H9 (cell line): ENCODE measurements at regions not wholly inside any gene's neighbourhood (a gene's known extent, or its start where the extent isn't known, plus 50 kb on each side); places are given as distances from the start of the nearest gene placed in this dataset.

Source experiments
- DNase-seq: peaks from one replicate; pipeline ENCODE4 v3.0.0-alpha.2; 2017
- H2AFZ ChIP-seq: one replicate; pipeline ENCODE4 v1.6.1; 2013; ENCODE audit warnings: mild to moderate bottlenecking, low read length, control low read depth, moderate library complexity
- H2AK5ac ChIP-seq: 2 replicates; pipeline ENCODE4 v1.6.1; 2013; ENCODE audit warnings: low read length, control low read depth, mixed read lengths; ENCODE audit not compliant: insufficient read length
- H2BK120ac ChIP-seq: one replicate; pipeline ENCODE4 v1.6.1; 2013; ENCODE audit warnings: low read depth, mild to moderate bottlenecking, low read length, control low read depth, inconsistent platforms; ENCODE audit not compliant: poor library complexity, severe bottlenecking
- H2BK12ac ChIP-seq: 2 replicates; pipeline ENCODE4 v1.6.1; 2013; ENCODE audit warnings: low read length, control low read depth, mixed read lengths, low read depth; ENCODE audit not compliant: insufficient read length
- H2BK15ac ChIP-seq: 2 replicates; pipeline ENCODE4 v1.6.1; 2013; ENCODE audit warnings: low read depth, low read length, control low read depth
- H2BK20ac ChIP-seq: one replicate; pipeline ENCODE4 v1.6.1; 2013; ENCODE audit warnings: low read depth, mild to moderate bottlenecking, low read length, control low read depth, inconsistent platforms; ENCODE audit not compliant: poor library complexity, severe bottlenecking
- H2BK5ac ChIP-seq: 2 replicates; pipeline ENCODE4 v1.6.1; 2013; ENCODE audit warnings: low read length, control low read depth, mixed read lengths; ENCODE audit not compliant: insufficient read length
- H3K14ac ChIP-seq: 2 replicates; pipeline ENCODE4 v1.6.1; 2013; ENCODE audit warnings: low read length, control low read depth; ENCODE audit not compliant: insufficient read depth
- H3K18ac ChIP-seq: 2 replicates; pipeline ENCODE4 v1.6.1; 2013; ENCODE audit warnings: low read depth, mild to moderate bottlenecking, mixed read lengths, low read length, control low read depth; ENCODE audit not compliant: insufficient read length
- H3K23ac ChIP-seq: 2 replicates; pipeline ENCODE4 v1.6.1; 2013; ENCODE audit warnings: low read length, control low read depth, mixed read lengths, low read depth; ENCODE audit not compliant: insufficient read length
- H3K23me2 ChIP-seq: 2 replicates; pipeline ENCODE4 v1.6.1; 2013; ENCODE audit warnings: low read depth, mild to moderate bottlenecking, mixed read lengths, low read length, control low read depth; ENCODE audit not compliant: insufficient read length, poor library complexity, severe bottlenecking
- H3K27ac ChIP-seq: 2 replicates; pipeline ENCODE4 v1.5.1; 2013; ENCODE audit warnings: low read length, control low read depth, mixed read lengths, low read depth; ENCODE audit not compliant: insufficient read length
- H3K27me3 ChIP-seq: 2 replicates; pipeline ENCODE4 v1.6.1; 2013; ENCODE audit warnings: low read length, control low read depth, inconsistent platforms; ENCODE audit not compliant: insufficient read depth
- H3K4ac ChIP-seq: 2 replicates; pipeline ENCODE4 v1.6.1; 2013; ENCODE audit warnings: low read depth, mild to moderate bottlenecking, control low read depth, inconsistent platforms, low read length, moderate library complexity
- H3K4me1 ChIP-seq: 2 replicates; pipeline ENCODE4 v1.6.1; 2013; ENCODE audit warnings: low read length, control low read depth, inconsistent platforms; ENCODE audit not compliant: insufficient read depth
- H3K4me2 ChIP-seq: 2 replicates; pipeline ENCODE4 v1.6.1; 2013; ENCODE audit warnings: low read length, control low read depth, mixed read lengths; ENCODE audit not compliant: insufficient read length, insufficient read depth
- H3K56ac ChIP-seq: 2 replicates; pipeline ENCODE4 v1.6.1; 2013; ENCODE audit warnings: low read depth, mild to moderate bottlenecking, mixed read lengths, low read length, control low read depth; ENCODE audit not compliant: insufficient read length
- H3K79me1 ChIP-seq: 2 replicates; pipeline ENCODE4 v1.6.1; 2013; ENCODE audit warnings: low read depth, mild to moderate bottlenecking, moderate library complexity, low read length, control low read depth, inconsistent platforms; ENCODE audit not compliant: insufficient read depth, poor library complexity, severe bottlenecking
- H3K79me2 ChIP-seq: 2 replicates; pipeline ENCODE4 v1.6.1; 2013; ENCODE audit warnings: low read length, control low read depth, inconsistent platforms; ENCODE audit not compliant: insufficient read depth
- H3K9ac ChIP-seq: 2 replicates; pipeline ENCODE4 v1.6.1; 2013; ENCODE audit warnings: low read length, control low read depth, mixed read lengths; ENCODE audit not compliant: insufficient read length; ENCODE audit errors: extremely low read depth
- H3K9me3 ChIP-seq: one replicate; pipeline ENCODE4 v1.6.1; 2013; ENCODE audit warnings: low read depth, low read length, inconsistent platforms; ENCODE audit not compliant: control insufficient read depth
- H3T11ph ChIP-seq: one replicate; pipeline ENCODE4 v1.6.1; 2013; ENCODE audit warnings: mild to moderate bottlenecking, low read length, control low read depth, inconsistent platforms
- H4K20me1 ChIP-seq: one replicate; pipeline ENCODE4 v1.6.1; 2013; ENCODE audit not compliant: control insufficient read depth, insufficient read length, insufficient read depth
- H4K5ac ChIP-seq: 2 replicates; pipeline ENCODE4 v1.6.1; 2013; ENCODE audit warnings: low read depth, mild to moderate bottlenecking, mixed read lengths, low read length, control low read depth; ENCODE audit not compliant: insufficient read length
- H4K8ac ChIP-seq: replicated peaks from 2 replicates; pipeline ENCODE4 v1.6.1; 2013; ENCODE audit warnings: low read length, control low read depth, mixed read lengths, low read depth; ENCODE audit not compliant: insufficient read length
- H4K91ac ChIP-seq: 2 replicates; pipeline ENCODE4 v1.6.1; 2013; ENCODE audit warnings: low read depth, mild to moderate bottlenecking, moderate library complexity, mixed read lengths, low read length, control low read depth; ENCODE audit not compliant: insufficient read length
- H3K27ac Mint-ChIP-seq, 3 experiments: 2 replicates in 2 of 3; 3 replicates in 1 of 3; pipeline ENCODE4 v1.8.0; 2020 to 2021; ENCODE audit warnings: mixed read lengths in 3 of 3, mild to moderate bottlenecking in 1 of 3, moderate library complexity in 1 of 3
- H3K27me3 Mint-ChIP-seq: 2 replicates; pipeline ENCODE4 v1.8.0; 2021; ENCODE audit warnings: low read depth, mild to moderate bottlenecking, moderate library complexity, mixed read lengths
- H3K36me3 Mint-ChIP-seq, 3 experiments: 2 replicates in 2 of 3; 3 replicates in 1 of 3; pipeline ENCODE4 v1.8.0; 2020 to 2021; ENCODE audit warnings: low read depth in 3 of 3, mixed read lengths in 3 of 3; ENCODE audit not compliant: insufficient read depth in 1 of 3
- H3K4me1 Mint-ChIP-seq, 2 experiments: 2 replicates each; pipeline ENCODE4 v1.8.0; 2020; ENCODE audit warnings: mixed read lengths in 2 of 2
- H3K4me3 Mint-ChIP-seq, 2 experiments: 2 replicates in 1 of 2; 3 replicates in 1 of 2; pipeline ENCODE4 v1.8.0; 2020 to 2021; ENCODE audit warnings: mild to moderate bottlenecking in 2 of 2, mixed read lengths in 2 of 2, moderate library complexity in 1 of 2
- H3K9me3 Mint-ChIP-seq, 2 experiments: 2 replicates in 1 of 2; 3 replicates in 1 of 2; pipeline ENCODE4 v1.8.0; 2020; ENCODE audit warnings: mild to moderate bottlenecking in 2 of 2, mixed read lengths in 2 of 2, moderate library complexity in 1 of 2
- CTCF ChIP-seq: fragments of 200-600 bp; sonication (generic); conservative IDR thresholded peaks from 3 replicates; pipeline ENCODE4 v1.8.0; 2021; ENCODE audit warnings: antibody characterized with exemption, mild to moderate bottlenecking
- WGBS: extraction: QIAGEN DNeasy Blood & Tissue Kit; methylation state at CpG from one replicate; pipeline ENCODE4 v1.1.7; 2013; ENCODE audit warnings: missing lambda C conversion rate, low lambda C conversion rate, mixed read lengths; ENCODE audit not compliant: insufficient read length; ENCODE audit errors: extremely low coverage; 5-methylcytosine and 5-hydroxymethylcytosine counted together

GRCh38 chr11:25535467-25536272 is 796.3 kb upstream of the ANO3 start:
- Histone ChIP-seq H4K91ac (no peak overlapping the region), H2BK12ac (no peak overlapping the region), H4K20me1 (no peaks in the 10 kb centered on the region), H2BK20ac (no peak overlapping the region), H3K18ac (no peak overlapping the region), H3K9ac (no peak overlapping the region), H2BK120ac (no peak overlapping the region), H2AFZ (no peak overlapping the region), H3K14ac (no peak overlapping the region), H3K4me1 (no peaks in the 10 kb centered on the region), H3K4ac (no peak overlapping the region), H3K56ac (no peak overlapping the region), H3K23ac (no peak overlapping the region), H3K9me3 (no peaks in the 10 kb centered on the region), H4K5ac (no peak overlapping the region), H3K23me2 (no peaks in the 10 kb centered on the region), H2AK5ac (no peak overlapping the region), H3K79me1 (no peaks in the 10 kb centered on the region), H2BK15ac (no peak overlapping the region), H2BK5ac (no peak overlapping the region), H3K27me3 (no peaks in the 10 kb centered on the region), H3K27ac (no peak overlapping the region), H4K8ac (no peak overlapping the region), H3T11ph (no peak overlapping the region), H3K79me2 (no peaks in the 10 kb centered on the region), H3K4me2 (no peak overlapping the region)
- peak overlapping the region in 1 of 3 experiments; percentile 37; a peak in 1 of 7 replicates for H3K27ac Mint-ChIP-seq
- DNase-seq: no peak
- H3K27me3 Mint-ChIP-seq: no peaks in the 10 kb centered on the region
- no peak overlapping the region for H3K4me3 Mint-ChIP-seq
- no peaks in the 10 kb centered on the region for H3K4me1 Mint-ChIP-seq
- TF ChIP-seq CTCF: no peak
- H3K36me3 Mint-ChIP-seq: no peaks in the 10 kb centered on the region
- WGBS: no CpG with 5 or more reads among the region's 4 CpGs
- peaks cover 0 to 2% of the 10 kb centered on the region in 2 experiments; a peak in 2 of 5 replicates for H3K9me3 Mint-ChIP-seq
